ENCODE measurements at regions not wholly inside any gene's neighbourhood (a gene's known extent, or its start where the extent isn't known, plus 50 kb on each side); places are given as distances from the start of the nearest gene placed in this dataset.

DNA sequence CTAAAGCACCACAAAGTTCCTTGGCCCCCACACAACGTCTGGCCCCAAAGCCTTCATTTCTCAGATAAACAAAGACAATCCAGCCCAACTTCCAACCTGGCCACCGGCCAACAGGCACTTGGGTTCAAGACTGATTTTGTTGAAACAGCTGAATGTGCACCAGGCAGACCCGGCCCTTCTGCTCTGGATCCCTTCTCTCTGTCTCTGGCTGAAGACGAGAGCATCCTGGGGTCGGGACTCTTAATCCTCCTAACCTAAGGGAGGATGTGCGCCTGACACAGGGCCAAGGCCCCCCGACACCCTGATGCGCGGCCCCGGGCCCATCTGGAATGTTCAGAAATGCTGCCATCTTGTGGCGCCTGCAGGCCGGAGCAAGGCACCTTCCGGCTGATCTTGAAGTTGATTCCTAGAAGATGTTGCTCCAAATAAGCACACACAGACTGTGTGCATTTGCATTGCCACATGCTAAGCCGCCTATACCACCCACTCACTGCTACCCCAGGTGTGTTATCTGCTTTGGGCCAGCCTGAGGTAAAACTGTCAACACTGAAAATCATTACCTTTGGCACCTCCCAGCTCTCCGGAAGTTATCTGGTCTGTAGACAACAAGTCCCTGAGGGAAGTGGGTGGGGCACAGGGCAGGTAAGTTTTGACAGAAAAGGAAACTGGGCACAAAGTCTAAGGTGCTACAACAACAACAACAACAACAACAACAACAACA, 98.4 kb upstream of the HABP2 start:
- Histone ChIP-seq H3K9me2 (ENCODE audit: insufficient read depth, low read length) (no peaks in the 10 kb centered on the region), H3K9me3 (ENCODE audit: low read length) (no peaks in the 10 kb centered on the region), H3K27ac (ENCODE audit: low read depth, low read length, poor library complexity, severe bottlenecking) (no peak overlapping the region), H3K79me2 (ENCODE audit: insufficient read depth, low read depth, low read length) (no peaks in the 10 kb centered on the region), H3K36me3 (ENCODE audit: insufficient read depth, low read length) (no peaks in the 10 kb centered on the region), H2AFZ (ENCODE audit: low read length) (0 out of 2 replicates have a peak overlapping the region, but pooled peaks have one; percentile 44), H4K20me1 (ENCODE audit: insufficient read depth, low read length) (no peaks in the 10 kb centered on the region), H3K4me3 (ENCODE audit: low read depth, low read length, poor library complexity, severe bottlenecking) (no peak overlapping the region), H3K4me1 (ENCODE audit: insufficient read depth, low read length, poor library complexity, severe bottlenecking) (no peaks in the 10 kb centered on the region), H3K4me2 (ENCODE audit: low read length) (no peak overlapping the region)
- ChIA-PET CTCF (ENCODE audit: unreplicated experiment) (no interaction called here), POLR2A (interaction anchor here (0.6 kb wide), 3 partner anchors 13 to 1932 kb away, joined by 3 read pairs; no protein-coding TSS in a partner anchor)
- no TSS peak for BruUV-seq (replicated peaks)
- intact Hi-C loops (cut with micrococcal nuclease; ENCODE audit: unreplicated experiment): loop anchor here (10.0 kb wide), 1 partner anchor 980 kb away; no protein-coding TSS in a partner anchor
- TF ChIP-seq, protein P1, sequence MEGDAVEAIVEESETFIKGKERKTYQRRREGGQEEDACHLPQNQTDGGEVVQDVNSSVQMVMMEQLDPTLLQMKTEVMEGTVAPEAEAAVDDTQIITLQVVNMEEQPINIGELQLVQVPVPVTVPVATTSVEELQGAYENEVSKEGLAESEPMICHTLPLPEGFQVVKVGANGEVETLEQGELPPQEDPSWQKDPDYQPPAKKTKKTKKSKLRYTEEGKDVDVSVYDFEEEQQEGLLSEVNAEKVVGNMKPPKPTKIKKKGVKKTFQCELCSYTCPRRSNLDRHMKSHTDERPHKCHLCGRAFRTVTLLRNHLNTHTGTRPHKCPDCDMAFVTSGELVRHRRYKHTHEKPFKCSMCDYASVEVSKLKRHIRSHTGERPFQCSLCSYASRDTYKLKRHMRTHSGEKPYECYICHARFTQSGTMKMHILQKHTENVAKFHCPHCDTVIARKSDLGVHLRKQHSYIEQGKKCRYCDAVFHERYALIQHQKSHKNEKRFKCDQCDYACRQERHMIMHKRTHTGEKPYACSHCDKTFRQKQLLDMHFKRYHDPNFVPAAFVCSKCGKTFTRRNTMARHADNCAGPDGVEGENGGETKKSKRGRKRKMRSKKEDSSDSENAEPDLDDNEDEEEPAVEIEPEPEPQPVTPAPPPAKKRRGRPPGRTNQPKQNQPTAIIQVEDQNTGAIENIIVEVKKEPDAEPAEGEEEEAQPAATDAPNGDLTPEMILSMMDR (conservative IDR thresholded peaks at IDR 0.05; ENCODE audit: low read length): peak; percentile 81
- TF ChIP-seq EZH2phosphoT487 (IDR thresholded peaks at IDR 0.05; ENCODE audit: borderline replicate concordance, low read depth, low read length): no peak
- peak; percentile 40 for DNase-seq (ENCODE audit: low spot score)

DNA sequence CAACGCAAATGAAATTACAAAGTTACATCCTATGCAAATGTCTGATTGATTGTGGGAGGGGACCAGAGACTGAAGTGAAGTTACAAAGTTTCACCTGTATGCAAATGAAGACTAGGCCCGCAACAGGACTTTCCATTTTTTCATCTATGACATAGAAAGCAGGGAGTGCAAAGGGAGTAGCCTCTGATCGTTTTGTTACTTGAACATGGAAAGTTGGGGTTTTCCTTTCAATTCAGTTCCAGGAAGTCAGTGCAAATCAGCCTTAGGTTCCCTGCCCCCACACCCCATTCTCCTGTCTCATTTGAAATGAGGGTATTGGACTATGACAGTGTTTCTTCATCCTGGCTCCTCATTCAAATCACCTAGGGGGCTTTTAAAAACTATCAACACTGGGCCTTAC, 96.9 kb upstream of the HABP2 start:
- Histone ChIP-seq H3K4me2 (ENCODE audit: low read length) (no peak overlapping the region), H3K79me2 (ENCODE audit: insufficient read depth, low read depth, low read length) (no peaks in the 10 kb centered on the region), H2AFZ (ENCODE audit: low read length) (no peak overlapping the region), H4K20me1 (ENCODE audit: insufficient read depth, low read length) (no peaks in the 10 kb centered on the region), H3K27ac (ENCODE audit: low read depth, low read length, poor library complexity, severe bottlenecking) (no peak overlapping the region), H3K36me3 (ENCODE audit: insufficient read depth, low read length) (no peaks in the 10 kb centered on the region), H3K9me2 (ENCODE audit: insufficient read depth, low read length) (no peaks in the 10 kb centered on the region), H3K4me1 (ENCODE audit: insufficient read depth, low read length, poor library complexity, severe bottlenecking) (no peaks in the 10 kb centered on the region), H3K4me3 (ENCODE audit: low read depth, low read length, poor library complexity, severe bottlenecking) (no peak overlapping the region), H3K9me3 (ENCODE audit: low read length) (no peaks in the 10 kb centered on the region)
- CTCF ChIA-PET (ENCODE audit: unreplicated experiment): no interaction called here
- no TSS peak for BruUV-seq (replicated peaks)
- intact Hi-C loops (cut with micrococcal nuclease; ENCODE audit: unreplicated experiment): loop anchor here (10.0 kb wide), 1 partner anchor 981 kb away; no protein-coding TSS in a partner anchor
- POLR2A ChIA-PET: no interaction called here
- DNase-seq (ENCODE audit: low spot score): no peak
- TF ChIP-seq, protein P1 (conservative IDR thresholded peaks at IDR 0.05; ENCODE audit: low read length): no peak
- no peak for TF ChIP-seq EZH2phosphoT487 (IDR thresholded peaks at IDR 0.05; ENCODE audit: borderline replicate concordance, low read depth, low read length)

DNA sequence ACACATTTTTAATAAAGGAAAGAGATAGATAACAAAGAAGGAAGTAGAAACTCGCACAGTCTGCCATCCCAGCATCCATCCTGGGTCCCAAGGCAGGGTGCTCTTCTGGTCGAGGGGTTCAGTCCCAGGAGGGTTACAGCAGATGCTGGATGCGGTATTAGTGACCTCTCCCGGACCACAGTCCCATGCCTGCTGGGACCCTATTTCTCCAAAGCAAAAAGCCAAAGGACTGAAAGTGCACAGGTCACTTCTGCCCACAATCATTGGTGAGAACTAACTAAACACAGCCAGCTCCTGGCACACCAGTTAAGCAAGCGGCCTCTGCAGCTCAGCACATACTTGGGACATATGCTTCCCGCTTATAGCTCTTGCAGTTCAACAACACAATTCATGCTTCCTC, 96.1 kb upstream of the HABP2 start:
- no peaks in the 10 kb centered on the region for H3K9me3 ChIP-seq (ENCODE audit: low read length)
- TF ChIP-seq, protein P1 (conservative IDR thresholded peaks at IDR 0.05; ENCODE audit: low read length): no peak
- no peak for TF ChIP-seq EZH2phosphoT487 (IDR thresholded peaks at IDR 0.05; ENCODE audit: borderline replicate concordance, low read depth, low read length)
- BruUV-seq (replicated peaks): no TSS peak
- H3K4me2 ChIP-seq (ENCODE audit: low read length): no peak overlapping the region
- DNase-seq (ENCODE audit: low spot score): no peak
- H3K9me2 ChIP-seq (ENCODE audit: insufficient read depth, low read length): no peaks in the 10 kb centered on the region
- no peaks in the 10 kb centered on the region for H3K36me3 ChIP-seq (ENCODE audit: insufficient read depth, low read length)
- ChIA-PET POLR2A (no interaction called here), CTCF (ENCODE audit: unreplicated experiment) (no interaction called here)
- no peak overlapping the region for H2AFZ ChIP-seq (ENCODE audit: low read length)
- no peak overlapping the region for H3K4me3 ChIP-seq (ENCODE audit: low read depth, low read length, poor library complexity, severe bottlenecking)
- no peaks in the 10 kb centered on the region for H4K20me1 ChIP-seq (ENCODE audit: insufficient read depth, low read length)
- intact Hi-C loops (cut with micrococcal nuclease; ENCODE audit: unreplicated experiment): loop anchor here (10.0 kb wide), 1 partner anchor 982 kb away; no protein-coding TSS in a partner anchor
- no peaks in the 10 kb centered on the region for H3K79me2 ChIP-seq (ENCODE audit: insufficient read depth, low read depth, low read length)
- no peak overlapping the region for H3K27ac ChIP-seq (ENCODE audit: low read depth, low read length, poor library complexity, severe bottlenecking)
- no peaks in the 10 kb centered on the region for H3K4me1 ChIP-seq (ENCODE audit: insufficient read depth, low read length, poor library complexity, severe bottlenecking)
